GM12874 (cell line): ENCODE measurements at regions not wholly inside any gene's neighbourhood (a gene's known extent, or its start where the extent isn't known, plus 50 kb on each side); places are given as distances from the start of the nearest gene placed in this dataset.

Experiments used
- TF ChIP-seq, protein P1 (sequence below): IDR thresholded peaks from 2 replicates; pipeline ENCODE4 v1.5.1; 2011; ENCODE audit warnings: low read depth, mild to moderate bottlenecking, control low read depth, low read length, moderate library complexity; ENCODE audit not compliant: insufficient read depth

DNA sequence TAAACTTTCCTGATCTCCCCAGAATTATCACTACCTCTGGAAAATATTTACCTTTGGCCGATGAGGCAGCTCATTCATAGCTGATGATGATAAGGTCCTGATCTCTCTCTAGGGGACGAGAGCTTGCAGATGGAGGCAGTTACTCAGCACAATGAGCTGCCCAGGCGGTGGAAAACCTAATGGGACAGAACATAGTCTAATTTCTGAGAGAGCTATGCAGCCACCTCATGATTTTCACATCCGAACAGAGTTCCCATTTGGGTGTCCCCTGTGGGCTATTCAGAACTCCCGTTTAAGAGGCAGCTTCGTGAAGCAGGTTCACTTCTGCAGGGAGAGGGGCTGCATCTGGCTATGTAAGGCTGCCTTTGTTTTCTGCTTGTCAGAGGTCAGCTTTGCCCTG lies 724.6 kb upstream of the TMEM132C start:
- TF ChIP-seq, protein P1, sequence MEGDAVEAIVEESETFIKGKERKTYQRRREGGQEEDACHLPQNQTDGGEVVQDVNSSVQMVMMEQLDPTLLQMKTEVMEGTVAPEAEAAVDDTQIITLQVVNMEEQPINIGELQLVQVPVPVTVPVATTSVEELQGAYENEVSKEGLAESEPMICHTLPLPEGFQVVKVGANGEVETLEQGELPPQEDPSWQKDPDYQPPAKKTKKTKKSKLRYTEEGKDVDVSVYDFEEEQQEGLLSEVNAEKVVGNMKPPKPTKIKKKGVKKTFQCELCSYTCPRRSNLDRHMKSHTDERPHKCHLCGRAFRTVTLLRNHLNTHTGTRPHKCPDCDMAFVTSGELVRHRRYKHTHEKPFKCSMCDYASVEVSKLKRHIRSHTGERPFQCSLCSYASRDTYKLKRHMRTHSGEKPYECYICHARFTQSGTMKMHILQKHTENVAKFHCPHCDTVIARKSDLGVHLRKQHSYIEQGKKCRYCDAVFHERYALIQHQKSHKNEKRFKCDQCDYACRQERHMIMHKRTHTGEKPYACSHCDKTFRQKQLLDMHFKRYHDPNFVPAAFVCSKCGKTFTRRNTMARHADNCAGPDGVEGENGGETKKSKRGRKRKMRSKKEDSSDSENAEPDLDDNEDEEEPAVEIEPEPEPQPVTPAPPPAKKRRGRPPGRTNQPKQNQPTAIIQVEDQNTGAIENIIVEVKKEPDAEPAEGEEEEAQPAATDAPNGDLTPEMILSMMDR: no peak

DNA sequence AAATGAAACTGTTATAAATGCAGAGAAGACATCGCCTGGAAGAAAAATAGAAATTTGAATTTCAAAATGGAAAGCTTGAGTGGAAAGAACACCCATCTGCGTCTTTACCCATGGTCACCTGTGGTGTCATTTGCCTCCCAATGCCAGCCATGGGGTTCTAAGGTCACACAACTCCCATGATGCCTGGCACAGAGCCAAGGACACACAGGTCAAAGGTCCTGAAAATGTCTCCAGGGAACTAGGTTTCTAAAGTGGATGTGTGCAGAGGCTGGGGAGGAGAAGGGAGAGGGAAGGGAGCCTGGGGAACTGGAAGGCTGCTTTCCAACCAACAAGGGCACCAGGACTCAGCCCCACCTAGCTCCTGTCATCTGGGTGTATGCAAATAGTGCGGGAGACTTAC lies 724.0 kb upstream of the TMEM132C start:
- TF ChIP-seq, protein P1: no peak

DNA sequence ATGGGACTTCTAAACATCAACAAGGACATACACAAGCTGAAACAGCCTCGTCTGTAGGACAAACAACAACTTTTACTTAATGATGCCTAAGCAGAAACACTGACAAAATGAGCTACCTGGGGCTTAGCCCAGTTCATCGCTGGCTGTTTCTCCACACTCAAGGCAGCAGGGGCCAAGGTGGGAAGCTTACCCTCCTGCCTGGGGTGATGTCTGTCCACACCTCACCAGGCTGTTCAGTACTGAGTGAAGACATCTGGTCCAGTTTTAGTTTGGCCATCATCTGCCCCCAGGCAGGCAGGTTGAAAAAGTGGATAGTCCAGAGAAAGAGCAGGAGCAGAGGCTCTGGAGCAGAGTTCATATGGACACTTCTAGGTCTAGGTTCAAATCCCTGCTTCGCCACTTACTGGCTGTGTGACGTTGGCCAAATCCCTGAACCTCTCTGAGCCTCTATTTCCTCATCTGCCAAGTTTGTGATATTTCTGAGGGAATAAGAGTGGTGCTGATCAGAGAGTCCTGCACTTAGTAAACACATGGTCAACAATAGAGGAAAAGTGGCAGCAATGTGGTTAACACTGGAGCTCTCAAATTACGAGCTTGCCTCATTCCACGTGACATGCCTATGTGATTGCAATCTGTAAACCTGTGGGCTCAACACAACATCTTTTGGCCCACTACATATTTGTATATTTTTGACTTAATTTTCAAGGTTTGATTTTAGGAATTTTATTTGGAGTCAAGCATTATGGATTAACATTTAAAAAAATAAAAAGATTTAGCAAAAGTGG lies 720.1 kb upstream of the TMEM132C start:
- TF ChIP-seq, protein P1: no peak

DNA sequence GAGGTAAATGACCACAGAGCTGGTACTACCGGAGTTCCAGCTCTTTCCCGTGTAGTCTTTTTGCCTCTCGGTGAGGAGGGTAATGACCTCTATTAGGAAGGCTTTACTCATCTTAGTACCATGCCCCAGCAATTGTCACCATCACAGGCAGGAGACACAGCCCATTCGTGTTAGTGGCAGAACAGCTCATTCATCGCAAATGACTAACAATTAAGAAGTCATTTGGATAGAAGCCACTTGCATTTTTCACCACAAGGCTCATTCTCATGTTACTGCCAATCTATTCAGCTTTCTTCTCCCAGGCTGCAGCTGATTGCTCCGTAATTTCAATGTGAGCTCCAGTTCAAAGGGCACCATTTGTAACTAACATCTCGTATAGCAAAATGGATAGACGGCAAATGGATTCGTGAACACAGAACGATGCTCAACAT lies 718.8 kb upstream of the TMEM132C start:
- TF ChIP-seq, protein P1: no peak

DNA sequence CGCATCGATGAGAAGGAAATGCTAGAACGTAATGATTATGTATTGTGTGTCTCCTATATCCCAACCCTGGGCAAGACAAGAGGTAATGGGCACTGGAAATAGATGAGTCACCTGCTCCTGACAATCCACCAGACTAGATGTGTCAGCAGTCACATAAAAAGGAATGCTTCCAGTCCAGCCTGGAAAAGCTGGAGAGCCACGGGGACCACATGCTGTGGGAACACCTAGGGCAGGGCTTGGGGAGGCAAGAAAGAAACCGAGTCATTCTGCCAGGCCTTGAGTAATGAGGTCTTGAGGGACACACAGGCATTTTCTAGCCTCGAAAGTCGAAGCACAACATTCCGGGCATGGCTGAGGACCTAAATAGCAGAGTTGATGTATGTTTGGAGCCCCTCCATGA lies 716.7 kb upstream of the TMEM132C start:
- TF ChIP-seq, protein P1: no peak

DNA sequence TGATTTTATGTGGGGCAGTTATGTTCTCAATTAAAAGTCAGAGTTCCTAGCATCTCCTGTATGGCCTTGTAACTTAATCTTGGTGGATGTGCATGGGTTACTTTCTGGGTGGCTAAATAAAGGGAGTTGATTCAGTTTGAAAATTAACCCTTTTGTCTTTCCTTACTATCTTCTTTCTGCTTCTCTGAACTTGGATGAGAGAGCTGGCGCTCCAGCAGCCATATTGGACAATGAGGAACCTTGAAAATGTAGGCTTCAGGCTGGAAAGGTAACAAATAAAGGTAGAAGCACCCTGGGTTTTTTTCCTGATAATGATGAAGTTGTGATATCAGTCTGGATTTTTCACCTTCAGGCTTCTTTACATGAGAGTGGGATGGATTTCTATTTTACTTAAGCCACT lies 714.1 kb upstream of the TMEM132C start:
- TF ChIP-seq, protein P1: no peak

DNA sequence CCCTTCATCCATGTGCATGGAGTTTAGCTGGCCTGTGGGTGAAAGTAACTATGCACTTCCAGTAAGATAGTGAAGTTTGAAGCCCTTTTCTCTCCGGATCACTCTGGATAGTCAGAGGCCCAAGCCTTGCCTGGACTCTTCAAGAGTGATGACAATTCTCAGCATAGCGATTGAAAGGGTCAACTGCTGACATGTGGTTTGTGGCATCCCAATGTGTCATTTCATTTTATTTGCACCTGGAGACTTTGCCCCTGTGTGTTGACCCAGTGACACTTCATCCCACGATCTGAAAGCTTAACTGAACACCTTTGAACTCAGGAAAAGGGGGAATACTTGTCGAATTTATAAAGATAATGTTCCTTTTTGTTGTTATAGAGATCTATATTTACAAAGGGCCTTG lies 711.9 kb upstream of the TMEM132C start:
- TF ChIP-seq, protein P1: no peak
